ENCODE measurements at regions not wholly inside any gene's neighbourhood (a gene's known extent, or its start where the extent isn't known, plus 50 kb on each side); places are given as distances from the start of the nearest gene placed in this dataset.

DNA sequence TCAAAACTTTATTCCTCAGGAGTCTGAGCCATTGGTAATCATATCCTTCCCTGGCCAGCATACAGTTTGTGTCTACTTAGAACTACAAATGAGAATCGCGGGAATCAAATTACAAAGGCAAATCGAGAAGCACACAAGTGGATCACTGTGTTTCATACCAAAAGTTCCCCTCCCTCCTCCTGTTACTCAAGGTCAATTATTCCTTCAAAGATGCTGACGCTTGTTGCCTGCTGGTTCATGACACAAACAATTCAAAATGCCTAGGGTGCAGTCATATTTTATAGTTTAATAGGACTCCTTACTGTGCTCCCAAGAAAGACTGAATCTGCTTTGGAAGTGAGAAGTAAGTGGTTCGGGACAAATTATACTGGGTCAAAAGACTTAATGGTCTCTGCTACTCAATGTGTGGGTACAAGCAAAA, 93.0 kb upstream of the PBX1 start:
- WGBS: 87% methylated on average over 4 of the region's 5 CpGs
- Histone ChIP-seq H3K23ac (ENCODE audit: low read length in 2 of 2) (no peak overlapping the region), H3K9me3 (ENCODE audit: control insufficient read depth, low read length) (no peaks in the 10 kb centered on the region), H2AFZ (ENCODE audit: low read depth, low read length) (no peak overlapping the region), H3K4me2 (ENCODE audit: low read length, poor library complexity, severe bottlenecking) (no peak overlapping the region), H3K18ac (ENCODE audit: low read depth in 1 of 2, low read length in 2 of 2) (no peak overlapping the region), H2BK5ac (ENCODE audit: low read depth, low read length, poor library complexity, severe bottlenecking) (no peak overlapping the region), H3K4me3 (ENCODE audit: insufficient read depth in 1 of 2, low read depth in 1 of 2, low read length in 2 of 2) (no peak overlapping the region), H3K9ac (ENCODE audit: low read length) (no peak overlapping the region), H2BK12ac (ENCODE audit: low read length in 2 of 2) (no peak overlapping the region), H3K79me1 (replicated peaks; ENCODE audit: low read length, poor library complexity, severe bottlenecking) (no peaks in the 10 kb centered on the region), H3K4ac (ENCODE audit: low read depth in 1 of 2, low read length in 2 of 2) (no peak overlapping the region), H3K36me3 (ENCODE audit: control insufficient read depth in 1 of 2, insufficient read depth in 2 of 2, low read depth in 1 of 2, low read length in 2 of 2) (no peaks in the 10 kb centered on the region), H2AK5ac (ENCODE audit: low read length, severe bottlenecking) (no peak overlapping the region), H4K91ac (ENCODE audit: low read length) (no peak overlapping the region), H2BK120ac (ENCODE audit: low read depth, low read length) (no peak overlapping the region), H3K14ac (ENCODE audit: low read length in 2 of 2) (no peak overlapping the region), H3K4me1 (ENCODE audit: control insufficient read depth, insufficient read depth, low read depth, low read length) (no peaks in the 10 kb centered on the region), H2BK15ac (ENCODE audit: low read depth, poor library complexity, severe bottlenecking) (no peak overlapping the region), H3K27me3 (ENCODE audit: control insufficient read depth in 1 of 2, insufficient read depth in 1 of 2, low read length in 2 of 2) (peaks cover 0 to 10% of the 10 kb centered on the region in 2 experiments), H3K27ac (ENCODE audit: low read length, poor library complexity, severe bottlenecking) (no peak overlapping the region), H4K8ac (ENCODE audit: low read length) (no peak overlapping the region)
- no peak for DNase-seq

DNA sequence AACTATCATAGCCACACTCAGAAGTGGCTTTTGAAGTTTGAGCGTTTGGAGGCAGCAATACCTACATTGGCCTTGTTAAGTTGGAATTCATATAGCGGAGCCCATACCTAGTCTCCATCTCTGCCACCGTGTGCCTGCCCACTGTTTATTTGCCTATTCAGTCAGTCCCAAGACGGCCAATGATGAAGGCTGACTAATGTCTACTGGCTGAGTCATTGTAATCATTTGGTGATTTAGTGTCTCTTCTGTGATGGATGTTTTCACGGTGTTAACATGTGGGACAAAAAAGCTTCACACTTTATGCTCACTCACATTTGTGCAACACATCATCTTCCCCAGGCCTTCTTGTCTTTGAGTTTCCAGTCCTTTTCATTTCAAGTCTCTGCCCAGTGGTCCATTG, 92.6 kb upstream of the PBX1 start:
- Histone ChIP-seq H3K9me3 (ENCODE audit: control insufficient read depth, low read length) (no peaks in the 10 kb centered on the region), H3K36me3 (ENCODE audit: control insufficient read depth in 1 of 2, insufficient read depth in 2 of 2, low read depth in 1 of 2, low read length in 2 of 2) (no peaks in the 10 kb centered on the region), H3K79me1 (replicated peaks; ENCODE audit: low read length, poor library complexity, severe bottlenecking) (no peaks in the 10 kb centered on the region), H3K27me3 (ENCODE audit: control insufficient read depth in 1 of 2, insufficient read depth in 1 of 2, low read length in 2 of 2) (peaks cover 0 to 10% of the 10 kb centered on the region in 2 experiments), H2BK12ac (ENCODE audit: low read length in 2 of 2) (no peak overlapping the region), H4K91ac (ENCODE audit: low read length) (no peak overlapping the region), H2BK15ac (ENCODE audit: low read depth, poor library complexity, severe bottlenecking) (no peak overlapping the region), H2BK5ac (ENCODE audit: low read depth, low read length, poor library complexity, severe bottlenecking) (no peak overlapping the region), H3K23ac (ENCODE audit: low read length in 2 of 2) (no peak overlapping the region), H3K9ac (ENCODE audit: low read length) (no peak overlapping the region), H2AFZ (ENCODE audit: low read depth, low read length) (no peak overlapping the region), H3K14ac (ENCODE audit: low read length in 2 of 2) (no peak overlapping the region), H3K4me2 (ENCODE audit: low read length, poor library complexity, severe bottlenecking) (no peak overlapping the region), H3K27ac (ENCODE audit: low read length, poor library complexity, severe bottlenecking) (no peak overlapping the region), H3K4ac (ENCODE audit: low read depth in 1 of 2, low read length in 2 of 2) (no peak overlapping the region), H2AK5ac (ENCODE audit: low read length, severe bottlenecking) (no peak overlapping the region), H3K18ac (ENCODE audit: low read depth in 1 of 2, low read length in 2 of 2) (no peak overlapping the region), H3K4me1 (ENCODE audit: control insufficient read depth, insufficient read depth, low read depth, low read length) (no peaks in the 10 kb centered on the region), H3K4me3 (ENCODE audit: insufficient read depth in 1 of 2, low read depth in 1 of 2, low read length in 2 of 2) (no peak overlapping the region), H4K8ac (ENCODE audit: low read length) (no peak overlapping the region), H2BK120ac (ENCODE audit: low read depth, low read length) (no peak overlapping the region)
- no peak for DNase-seq
- WGBS: 44% methylated on average over 4 of the region's 5 CpGs

- H3K4me2 ChIP-seq (ENCODE audit: low read length, poor library complexity, severe bottlenecking): no peak overlapping the region
- 75% methylated on average over 5 of the region's 5 CpGs for WGBS
- no peaks in the 10 kb centered on the region for H3K36me3 ChIP-seq (ENCODE audit: control insufficient read depth in 1 of 2, insufficient read depth in 2 of 2, low read depth in 1 of 2, low read length in 2 of 2)
These were observed 88.0 kb upstream of the PBX1 start for GRCh38 chr1:164470996-164471395.

GRCh38 chr1:164472841-164473240, 86.1 kb upstream of the PBX1 start:
- no peaks in the 10 kb centered on the region for H3K4me1 ChIP-seq (ENCODE audit: control insufficient read depth, insufficient read depth, low read depth, low read length)
- H3K23ac ChIP-seq (ENCODE audit: low read length in 2 of 2): no peak overlapping the region
- DNase-seq: no peak
- H3K14ac ChIP-seq (ENCODE audit: low read length in 2 of 2): no peak overlapping the region
- no peak overlapping the region for H4K8ac ChIP-seq (ENCODE audit: low read length)
- H2AK5ac ChIP-seq (ENCODE audit: low read length, severe bottlenecking): no peak overlapping the region
- no peak overlapping the region for H3K18ac ChIP-seq (ENCODE audit: low read depth in 1 of 2, low read length in 2 of 2)
- H2BK120ac ChIP-seq (ENCODE audit: low read depth, low read length): no peak overlapping the region
- H2BK15ac ChIP-seq (ENCODE audit: low read depth, poor library complexity, severe bottlenecking): no peak overlapping the region
- no peak overlapping the region for H2BK5ac ChIP-seq (ENCODE audit: low read depth, low read length, poor library complexity, severe bottlenecking)
- no peaks in the 10 kb centered on the region for H3K79me1 ChIP-seq (replicated peaks; ENCODE audit: low read length, poor library complexity, severe bottlenecking)
- H3K27me3 ChIP-seq (ENCODE audit: control insufficient read depth in 1 of 2, insufficient read depth in 1 of 2, low read length in 2 of 2): peaks cover 0 to 10% of the 10 kb centered on the region in 2 experiments
- no peak overlapping the region for H4K91ac ChIP-seq (ENCODE audit: low read length)
- H3K36me3 ChIP-seq (ENCODE audit: control insufficient read depth in 1 of 2, insufficient read depth in 2 of 2, low read depth in 1 of 2, low read length in 2 of 2): no peaks in the 10 kb centered on the region
- no peak overlapping the region for H3K4me3 ChIP-seq (ENCODE audit: insufficient read depth in 1 of 2, low read depth in 1 of 2, low read length in 2 of 2)
- H3K27ac ChIP-seq (ENCODE audit: low read length, poor library complexity, severe bottlenecking): no peak overlapping the region
- no peak overlapping the region for H2AFZ ChIP-seq (ENCODE audit: low read depth, low read length)
- H3K4ac ChIP-seq (ENCODE audit: low read depth in 1 of 2, low read length in 2 of 2): no peak overlapping the region
- no peaks in the 10 kb centered on the region for H3K9me3 ChIP-seq (ENCODE audit: control insufficient read depth, low read length)
- H3K9ac ChIP-seq (ENCODE audit: low read length): no peak overlapping the region
- no peak overlapping the region for H2BK12ac ChIP-seq (ENCODE audit: low read length in 2 of 2)
- H3K4me2 ChIP-seq (ENCODE audit: low read length, poor library complexity, severe bottlenecking): no peak overlapping the region
- WGBS: 60% methylated on average over 1 of the region's 1 CpG

More at GRCh38 chr1:164470996-164471395, 88.0 kb upstream of the PBX1 start:
- Histone ChIP-seq H2BK12ac (ENCODE audit: low read length in 2 of 2) (no peak overlapping the region), H3K9ac (ENCODE audit: low read length) (no peak overlapping the region), H3K4me1 (ENCODE audit: control insufficient read depth, insufficient read depth, low read depth, low read length) (no peaks in the 10 kb centered on the region), H3K27ac (ENCODE audit: low read length, poor library complexity, severe bottlenecking) (no peak overlapping the region), H2BK15ac (ENCODE audit: low read depth, poor library complexity, severe bottlenecking) (no peak overlapping the region), H3K9me3 (ENCODE audit: control insufficient read depth, low read length) (no peaks in the 10 kb centered on the region), H3K79me1 (replicated peaks; ENCODE audit: low read length, poor library complexity, severe bottlenecking) (no peaks in the 10 kb centered on the region), H3K14ac (ENCODE audit: low read length in 2 of 2) (no peak overlapping the region), H3K4ac (ENCODE audit: low read depth in 1 of 2, low read length in 2 of 2) (no peak overlapping the region), H3K18ac (ENCODE audit: low read depth in 1 of 2, low read length in 2 of 2) (no peak overlapping the region), H4K8ac (ENCODE audit: low read length) (no peak overlapping the region), H2AFZ (ENCODE audit: low read depth, low read length) (no peak overlapping the region), H3K27me3 (ENCODE audit: control insufficient read depth in 1 of 2, insufficient read depth in 1 of 2, low read length in 2 of 2) (peaks cover 0 to 10% of the 10 kb centered on the region in 2 experiments), H2BK5ac (ENCODE audit: low read depth, low read length, poor library complexity, severe bottlenecking) (no peak overlapping the region), H3K23ac (ENCODE audit: low read length in 2 of 2) (no peak overlapping the region), H2BK120ac (ENCODE audit: low read depth, low read length) (no peak overlapping the region), H2AK5ac (ENCODE audit: low read length, severe bottlenecking) (no peak overlapping the region), H4K91ac (ENCODE audit: low read length) (no peak overlapping the region), H3K4me3 (ENCODE audit: insufficient read depth in 1 of 2, low read depth in 1 of 2, low read length in 2 of 2) (no peak overlapping the region)
- no peak for DNase-seq

Data from mesenchymal stem cell (in vitro differentiated cells and primary cell).